HCT116 (cell line): ENCODE measurements at regions not wholly inside any gene's neighbourhood (a gene's known extent, or its start where the extent isn't known, plus 50 kb on each side); places are given as distances from the start of the nearest gene placed in this dataset.

Source experiments
- ATF3 ChIP-seq: IDR thresholded peaks from 2 replicates; pipeline ENCODE4 v1.6.1; 2012
- CEBPB ChIP-seq: IDR thresholded peaks from 2 replicates; pipeline ENCODE4 v1.6.1; 2012; ENCODE audit warnings: low read depth
- EGR1 ChIP-seq: IDR thresholded peaks from 2 replicates; pipeline ENCODE4 v1.6.1; 2012; ENCODE audit warnings: low read depth
- EZH2 ChIP-seq: fragments of 200-600 bp; sonication (generic); IDR thresholded peaks from 2 replicates; pipeline ENCODE4 v1.6.1; 2017; ENCODE audit warnings: antibody characterized with exemption, mixed run types
- POLR2A ChIP-seq: IDR thresholded peaks from 2 replicates; pipeline ENCODE4 v1.7.0; 2011; ENCODE audit warnings: borderline replicate concordance; ENCODE audit not compliant: insufficient read depth, insufficient read length; ENCODE audit errors: extremely low read depth
- SIN3A ChIP-seq: IDR thresholded peaks from 2 replicates; pipeline ENCODE4 v1.6.1; 2012; ENCODE audit warnings: low read depth
- SP1 ChIP-seq: IDR thresholded peaks from 2 replicates; pipeline ENCODE4 v1.6.1; 2012; ENCODE audit warnings: low read depth
- YY1 ChIP-seq: IDR thresholded peaks from 2 replicates; pipeline ENCODE4 v1.6.1; 2011; ENCODE audit warnings: low read length, low read depth, moderate library complexity, mild to moderate bottlenecking; ENCODE audit not compliant: insufficient replicate concordance; ENCODE audit errors: extremely low read depth
- ZFX ChIP-seq: fragments of 450-650 bp; IDR thresholded peaks from 2 replicates; pipeline ENCODE4 v1.6.1; 2017
- TF ChIP-seq, protein P1 (sequence below), 3 experiments: fragments of 200-600 bp in 1 of 3; sonication (generic) in 1 of 3; IDR thresholded peaks in 2 of 3; conservative IDR thresholded peaks in 1 of 3; 2 replicates each; pipeline ENCODE4 v1.5.1; 2012 to 2017; ENCODE audit warnings: low read depth in 2 of 3, low read length in 2 of 3, antibody characterized with exemption in 1 of 3, borderline replicate concordance in 1 of 3, control low read depth in 1 of 3, mild to moderate bottlenecking in 1 of 3, mixed read lengths in 1 of 3, mixed run types in 1 of 3, moderate library complexity in 1 of 3; ENCODE audit not compliant: insufficient read depth in 1 of 3

DNA sequence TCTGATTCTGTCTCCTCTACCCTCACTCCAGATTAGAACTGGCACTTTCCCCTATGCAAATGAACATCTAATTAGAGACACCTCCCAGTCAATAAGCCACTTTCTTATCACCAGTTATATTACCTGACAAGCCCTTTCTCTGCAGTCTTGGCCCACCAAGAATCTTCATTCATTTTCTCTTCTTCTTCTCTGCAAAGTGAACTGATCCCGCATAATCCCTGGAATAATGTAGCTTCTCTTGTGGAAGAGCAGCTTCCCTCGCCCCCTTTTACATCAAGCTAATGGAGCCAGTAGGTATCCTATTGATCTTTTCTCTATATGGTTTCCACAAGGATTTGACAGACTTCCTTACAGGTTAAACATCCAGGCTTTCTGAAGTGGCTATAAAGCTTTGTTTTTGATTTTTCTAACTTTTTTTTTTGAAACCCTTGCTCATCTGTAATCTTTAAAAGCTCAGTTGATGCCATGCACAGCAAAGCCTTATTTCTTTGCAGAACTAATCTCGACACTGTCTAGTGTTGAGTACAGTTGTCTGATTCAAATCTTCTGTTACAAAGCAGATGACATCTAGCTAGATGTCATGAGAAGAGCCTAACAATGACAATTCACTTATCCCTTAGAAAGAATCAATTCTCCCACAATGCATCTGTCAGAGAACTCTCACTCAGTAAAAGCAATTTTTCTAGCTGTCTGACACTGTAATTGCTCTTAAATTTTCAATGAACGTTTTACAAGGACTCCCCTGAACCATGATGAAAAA, 281.4 kb downstream of the ISL1 start:
- no peak for TF ChIP-seq SIN3A
- TF ChIP-seq ZFX, result no peak
- TF ChIP-seq, protein P1, sequence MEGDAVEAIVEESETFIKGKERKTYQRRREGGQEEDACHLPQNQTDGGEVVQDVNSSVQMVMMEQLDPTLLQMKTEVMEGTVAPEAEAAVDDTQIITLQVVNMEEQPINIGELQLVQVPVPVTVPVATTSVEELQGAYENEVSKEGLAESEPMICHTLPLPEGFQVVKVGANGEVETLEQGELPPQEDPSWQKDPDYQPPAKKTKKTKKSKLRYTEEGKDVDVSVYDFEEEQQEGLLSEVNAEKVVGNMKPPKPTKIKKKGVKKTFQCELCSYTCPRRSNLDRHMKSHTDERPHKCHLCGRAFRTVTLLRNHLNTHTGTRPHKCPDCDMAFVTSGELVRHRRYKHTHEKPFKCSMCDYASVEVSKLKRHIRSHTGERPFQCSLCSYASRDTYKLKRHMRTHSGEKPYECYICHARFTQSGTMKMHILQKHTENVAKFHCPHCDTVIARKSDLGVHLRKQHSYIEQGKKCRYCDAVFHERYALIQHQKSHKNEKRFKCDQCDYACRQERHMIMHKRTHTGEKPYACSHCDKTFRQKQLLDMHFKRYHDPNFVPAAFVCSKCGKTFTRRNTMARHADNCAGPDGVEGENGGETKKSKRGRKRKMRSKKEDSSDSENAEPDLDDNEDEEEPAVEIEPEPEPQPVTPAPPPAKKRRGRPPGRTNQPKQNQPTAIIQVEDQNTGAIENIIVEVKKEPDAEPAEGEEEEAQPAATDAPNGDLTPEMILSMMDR (IDR thresholded peaks at IDR 0.05 in 2 of 3, conservative IDR thresholded peaks at IDR 0.05 in 1 of 3; ENCODE audit: borderline replicate concordance in 1 of 3, insufficient read depth in 1 of 3, low read depth in 2 of 3, low read length in 2 of 3), result no peak
- TF ChIP-seq POLR2A, result no peak
- no peak for TF ChIP-seq CEBPB
- no peak for TF ChIP-seq YY1
- no peak for TF ChIP-seq EZH2
- no peak for TF ChIP-seq SP1
- TF ChIP-seq ATF3, result no peak
- no peak for TF ChIP-seq EGR1
